Heart left ventricle (tissue), 16 donors: ENCODE measurements at regions not wholly inside any gene's neighbourhood (a gene's known extent, or its start where the extent isn't known, plus 50 kb on each side); places are given as distances from the start of the nearest gene placed in this dataset.

Experiments
- ATAC-seq, 4 donors: fragments of 200-7000 bp; cut with Tn5 transposase; one replicate each; pipeline ENCODE4 v1.9.1; 2020 to 2022; ENCODE audit warnings: moderate library complexity in 4 of 4, mild to moderate bottlenecking in 3 of 4, moderate number of reproducible peaks in 1 of 4
- DNase-seq, 5 donors: peaks; one replicate each; pipeline ENCODE4 v3.0.0-alpha.2; 2020
- H3K27ac ChIP-seq, 12 donors: fragments of 200-600 bp; sonication (generic) in 4 of 12; one replicate each; pipeline versions ENCODE4 v1.5.0 to v1.8.0; 2016 to 2022; ENCODE audit warnings: mild to moderate bottlenecking in 2 of 12
- H3K27me3 ChIP-seq, 9 donors: fragments of 200-600 bp; sonication (generic) in 2 of 9; one replicate each; pipeline versions ENCODE4 v1.5.1 to v1.8.0; 2016 to 2022; ENCODE audit warnings: mild to moderate bottlenecking in 3 of 9
- H3K36me3 ChIP-seq, 9 donors: fragments of 200-600 bp; sonication (generic) in 2 of 9; one replicate each; pipeline versions ENCODE4 v1.5.0 to v1.8.0; 2018 to 2022; ENCODE audit warnings: mild to moderate bottlenecking in 2 of 9
- H3K4me1 ChIP-seq, 12 donors: fragments of 200-600 bp; sonication (generic) in 4 of 12; one replicate each; pipeline versions ENCODE4 v1.5.0 to v1.8.0; 2016 to 2022; ENCODE audit warnings: mild to moderate bottlenecking in 3 of 12
- H3K4me3 ChIP-seq, 12 donors: fragments of 200-600 bp; sonication (generic) in 4 of 12; one replicate each; pipeline versions ENCODE4 v1.5.0 to v1.8.0; 2017 to 2022; ENCODE audit warnings: mild to moderate bottlenecking in 9 of 12, moderate library complexity in 4 of 12
- H3K9me3 ChIP-seq, 12 donors: fragments of 200-600 bp; sonication (generic) in 4 of 12; one replicate each; pipeline versions ENCODE4 v1.5.0 to v1.8.0; 2016 to 2022; ENCODE audit warnings: mild to moderate bottlenecking in 1 of 12
- CTCF ChIP-seq, 12 donors: fragments of 200-600 bp; sonication (generic) in 4 of 12; IDR thresholded peaks; one replicate each; pipeline versions ENCODE4 v1.5.0 to v1.8.0; 2018 to 2022; ENCODE audit warnings: antibody characterized with exemption in 12 of 12, mild to moderate bottlenecking in 5 of 12
- POLR2A ChIP-seq, 2 donors: fragments of 450-650 bp; IDR thresholded peaks; one replicate each; pipeline ENCODE4 v1.6.1; 2017; ENCODE audit warnings: antibody characterized with exemption in 2 of 2, mild to moderate bottlenecking in 2 of 2, moderate library complexity in 2 of 2
- WGBS, 4 donors: extraction: QIAGEN DNeasy Blood & Tissue Kit in 2 of 4; methylation state at CpG; one replicate each; pipeline versions ENCODE4 v1.1.5 to v1.1.7; 2013 to 2018; 5-methylcytosine and 5-hydroxymethylcytosine counted together
- intact Hi-C, 10 donors: fragments of 100-400 bp; cut with DNase I; formaldehyde crosslinking; loops; one replicate each; pipeline versions ENCODE4 v1.11.1 to v1.14.2; 2022
- donor health status: ischemic (EF 13 %, LVEDD 7.1; RV severe dilation, severe dysfunction).
- donor health status: healthy with polysubstance abuse.
- donor health status: DM: no; HTN: yes; CAD: no.
- donor health status: DM: no; HTN: no; CAD: no.
- donor health status: ischemic (EF 25% LVEDD 6.9; RV normal size, moderate dysfunction).
- donor health status: ischemic (EF 25% LVEDD 5.7; RV mildly dilated, moderate dysfunction).
- donor health status: healthy.
- donor health status: DM: yes; HTN: yes; CAD: no.
- donor health status: ischemic (EF 35%, LVEDD 5.7; RV mildly dilated, moderate dysfunction).
- donor health status: nonischemic (EF 11% LVEDD 7.7; RV severe dilation, severe dysfunction).
- donor health status: DM: yes; HTN: yes; CAD: no.
- donor health status: PGD.
- donor health status: ischemic (EF 29% LVEDD 5.4; RV normal size, mild dysfunction).
- donor health status: nonischemic (EF 23%, LVEDD 6.1; RV moderate dilation, normal function).

- TF ChIP-seq CTCF (IDR thresholded peaks at IDR 0.05) (no peak), POLR2A (IDR thresholded peaks at IDR 0.05) (no peak)
Measured at GRCh38 chr9:79256691-79257213, 315.0 kb upstream of the TLE4 start.

GRCh38 chr9:79257228-79257781, 314.5 kb upstream of the TLE4 start:
- H3K27me3 ChIP-seq: peaks cover 0 to 25% (median 4%) of the 10 kb centered on the region in 9 donors
- ATAC-seq (no peak), DNase-seq (no peak)
- no peak for TF ChIP-seq POLR2A (IDR thresholded peaks at IDR 0.05)
- TF ChIP-seq CTCF (IDR thresholded peaks at IDR 0.05): no peak
- H3K36me3 ChIP-seq: no peaks in the 10 kb centered on the region
- intact Hi-C loops: no loop called here
- 21 to 28% (median 23%) methylated on average over 19 of the region's 19 CpGs for WGBS, 4 donors
- peaks cover 0 to 6% (median 0%) of the 10 kb centered on the region in 12 donors for H3K4me1 ChIP-seq
- H3K27ac ChIP-seq: no peak overlapping the region
- peaks cover 0 to 3% (median 0%) of the 10 kb centered on the region in 12 donors for H3K9me3 ChIP-seq
- H3K4me3 ChIP-seq: peak overlapping the region in 2 of 12 donors; percentile 18 to 26

More at GRCh38 chr9:79256691-79257213, 315.0 kb upstream of the TLE4 start:
- intact Hi-C loops: no loop called here
- ATAC-seq (no peak), DNase-seq (no peak)
- peaks cover 0 to 6% (median 0%) of the 10 kb centered on the region in 12 donors for H3K4me1 ChIP-seq
- H3K4me3 ChIP-seq: peak overlapping the region in 2 of 12 donors; percentile 18 to 26
- peaks cover 0 to 3% (median 0%) of the 10 kb centered on the region in 12 donors for H3K9me3 ChIP-seq
- no peak overlapping the region for H3K27ac ChIP-seq
- WGBS, 4 donors: 52 to 57% (median 53%) methylated on average over 15 of the region's 15 CpGs
- H3K27me3 ChIP-seq: peaks cover 0 to 25% (median 4%) of the 10 kb centered on the region in 9 donors
- no peaks in the 10 kb centered on the region for H3K36me3 ChIP-seq

GRCh38 chr9:79257790-79258351, 313.9 kb upstream of the TLE4 start:
- Histone ChIP-seq H3K9me3 (peaks cover 0 to 3% (median 0%) of the 10 kb centered on the region in 12 donors), H3K27ac (no peak overlapping the region), H3K36me3 (no peaks in the 10 kb centered on the region), H3K4me3 (peak overlapping the region in 1 of 12 donors; percentile 26), H3K27me3 (peaks cover 0 to 25% (median 4%) of the 10 kb centered on the region in 9 donors), H3K4me1 (peaks cover 0 to 6% (median 0%) of the 10 kb centered on the region in 12 donors)
- DNase-seq (no peak), ATAC-seq (no peak)
- TF ChIP-seq POLR2A (IDR thresholded peaks at IDR 0.05) (no peak), CTCF (IDR thresholded peaks at IDR 0.05) (no peak)
- WGBS, 4 donors: 70 to 78% (median 72%) methylated on average over 21 of the region's 21 CpGs
- intact Hi-C loops: no loop called here

GRCh38 chr9:79259858-79260257, 311.9 kb upstream of the TLE4 start:
- Histone ChIP-seq H3K27ac (no peak overlapping the region), H3K9me3 (peaks cover 0 to 3% (median 0%) of the 10 kb centered on the region in 12 donors), H3K36me3 (no peaks in the 10 kb centered on the region), H3K4me3 (no peak overlapping the region), H3K4me1 (peaks cover 0 to 6% (median 0%) of the 10 kb centered on the region in 12 donors), H3K27me3 (peaks cover 0 to 25% (median 4%) of the 10 kb centered on the region in 9 donors)
- 72 to 78% (median 75%) methylated on average over 4 of the region's 4 CpGs for WGBS, 4 donors
- intact Hi-C loops: no loop called here
- ATAC-seq (no peak), DNase-seq (no peak)
- TF ChIP-seq CTCF (IDR thresholded peaks at IDR 0.05): no peak
- no peak for TF ChIP-seq POLR2A (IDR thresholded peaks at IDR 0.05)
